ENCODE measurements at regions not wholly inside any gene's neighbourhood (a gene's known extent, or its start where the extent isn't known, plus 50 kb on each side); places are given as distances from the start of the nearest gene placed in this dataset.

DNA sequence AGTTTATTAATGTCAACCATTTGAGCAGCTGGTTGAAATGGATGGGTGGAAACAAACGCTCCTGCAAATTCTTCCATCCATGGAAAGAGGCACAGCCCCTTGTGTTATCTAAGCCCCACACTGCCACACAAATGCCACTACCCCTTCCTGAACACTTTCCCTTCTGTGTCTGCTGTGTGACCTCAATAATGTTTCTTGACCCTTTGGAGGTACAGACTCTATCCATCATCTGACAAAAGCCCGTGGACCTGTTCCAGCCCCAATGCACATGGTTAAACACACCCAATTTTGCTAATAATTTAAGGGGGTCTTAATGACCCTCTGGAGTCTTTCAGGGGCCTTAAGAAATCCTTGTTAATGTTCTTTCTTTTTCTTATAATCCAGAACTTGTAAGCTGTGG lies 482.2 kb upstream of the CFAP20DC start:
- Histone ChIP-seq H3K4me3 (ENCODE audit: low read depth in 1 of 5, low read length in 5 of 5) (no peak overlapping the region), H3K9me3 (ENCODE audit: control insufficient read depth in 5 of 5, low read length in 5 of 5) (no peaks in the 10 kb centered on the region), H3K27ac (ENCODE audit: low read depth, low read length) (no peak overlapping the region), H3K9ac (ENCODE audit: low read length in 5 of 5) (no peak overlapping the region), H3K36me3 (ENCODE audit: control insufficient read depth in 5 of 5, insufficient read depth in 5 of 5, low read length in 5 of 5) (no peaks in the 10 kb centered on the region), H3K27me3 (ENCODE audit: control insufficient read depth in 5 of 5, insufficient read depth in 4 of 5, low read length in 5 of 5) (no peaks in the 10 kb centered on the region), H3K4me1 (ENCODE audit: control insufficient read depth in 5 of 5, insufficient read depth in 5 of 5, low read length in 5 of 5) (no peaks in the 10 kb centered on the region)

DNA sequence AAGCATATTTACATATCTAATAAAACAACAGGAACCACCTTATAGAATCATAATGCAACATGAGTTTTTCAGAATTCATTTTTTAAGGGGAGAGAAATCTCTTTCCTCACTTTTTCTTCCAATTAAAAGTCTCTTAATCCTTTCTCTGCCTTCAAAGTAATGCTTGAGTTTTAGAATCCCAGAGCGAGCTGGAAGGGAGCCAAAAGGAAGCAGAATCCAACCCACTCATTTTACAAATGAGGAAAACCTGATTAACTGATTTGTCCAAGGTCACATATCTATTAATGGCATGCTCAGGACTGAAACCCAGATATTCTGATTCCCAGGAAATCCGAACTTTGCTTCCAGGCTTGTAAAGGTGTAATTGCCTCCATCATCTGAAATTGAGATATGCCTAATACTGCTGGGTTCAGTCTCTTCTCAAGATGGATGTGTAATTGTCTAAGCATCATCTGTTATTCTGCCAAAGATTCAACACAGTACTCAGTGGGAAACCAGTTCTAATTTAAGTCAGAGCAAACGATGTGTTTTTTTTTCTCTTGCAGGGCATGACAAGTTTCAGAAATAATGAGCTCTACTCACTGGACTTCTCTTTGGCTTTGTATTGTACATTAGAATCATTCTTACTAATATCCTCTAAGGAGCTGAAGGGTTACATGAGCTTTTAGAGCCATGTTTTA lies 481.4 kb upstream of the CFAP20DC start:
- Histone ChIP-seq H3K4me1 (ENCODE audit: control insufficient read depth in 5 of 5, insufficient read depth in 5 of 5, low read length in 5 of 5) (no peaks in the 10 kb centered on the region), H3K9ac (ENCODE audit: low read length in 5 of 5) (no peak overlapping the region), H3K4me3 (ENCODE audit: low read depth in 1 of 5, low read length in 5 of 5) (no peak overlapping the region), H3K27ac (ENCODE audit: low read depth, low read length) (no peak overlapping the region), H3K27me3 (ENCODE audit: control insufficient read depth in 5 of 5, insufficient read depth in 4 of 5, low read length in 5 of 5) (no peaks in the 10 kb centered on the region), H3K9me3 (ENCODE audit: control insufficient read depth in 5 of 5, low read length in 5 of 5) (no peaks in the 10 kb centered on the region), H3K36me3 (ENCODE audit: control insufficient read depth in 5 of 5, insufficient read depth in 5 of 5, low read length in 5 of 5) (no peaks in the 10 kb centered on the region)

- Histone ChIP-seq H3K27me3 (ENCODE audit: control insufficient read depth in 5 of 5, insufficient read depth in 4 of 5, low read length in 5 of 5) (no peaks in the 10 kb centered on the region), H3K36me3 (ENCODE audit: control insufficient read depth in 5 of 5, insufficient read depth in 5 of 5, low read length in 5 of 5) (no peaks in the 10 kb centered on the region), H3K4me1 (ENCODE audit: control insufficient read depth in 5 of 5, insufficient read depth in 5 of 5, low read length in 5 of 5) (no peaks in the 10 kb centered on the region)
Observed at GRCh38 chr3:59528251-59528650, 478.4 kb upstream of the CFAP20DC start.

DNA sequence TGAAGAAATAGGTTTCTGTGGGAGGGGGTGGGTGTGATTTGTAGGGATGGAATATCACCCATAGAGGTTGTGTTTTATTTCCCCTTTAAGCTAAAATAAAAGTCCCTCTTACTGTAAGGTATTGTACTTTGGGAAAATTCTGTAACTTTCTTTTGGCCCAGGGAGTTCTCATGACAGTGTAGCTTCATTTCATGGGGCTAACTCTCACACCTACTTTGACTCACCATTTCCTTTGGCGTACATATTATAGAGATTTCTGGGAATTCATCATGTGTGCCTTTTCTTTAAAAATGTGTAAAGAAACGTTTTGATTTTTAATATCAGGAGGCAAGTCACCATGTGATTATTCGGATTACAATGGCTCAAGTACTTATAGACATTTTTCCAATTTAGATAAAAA lies 477.7 kb upstream of the CFAP20DC start:
- H3K36me3 ChIP-seq (ENCODE audit: control insufficient read depth in 5 of 5, insufficient read depth in 5 of 5, low read length in 5 of 5), result no peaks in the 10 kb centered on the region
- no peaks in the 10 kb centered on the region for H3K27me3 ChIP-seq (ENCODE audit: control insufficient read depth in 5 of 5, insufficient read depth in 4 of 5, low read length in 5 of 5)
- no peak overlapping the region for H3K27ac ChIP-seq (ENCODE audit: low read depth, low read length)
- H3K4me1 ChIP-seq (ENCODE audit: control insufficient read depth in 5 of 5, insufficient read depth in 5 of 5, low read length in 5 of 5), result no peaks in the 10 kb centered on the region
- no peak overlapping the region for H3K9ac ChIP-seq (ENCODE audit: low read length in 5 of 5)
- H3K4me3 ChIP-seq (ENCODE audit: low read depth in 1 of 5, low read length in 5 of 5), result no peak overlapping the region
- no peaks in the 10 kb centered on the region for H3K9me3 ChIP-seq (ENCODE audit: control insufficient read depth in 5 of 5, low read length in 5 of 5)

More at GRCh38 chr3:59528251-59528650, 478.4 kb upstream of the CFAP20DC start:
- Histone ChIP-seq H3K4me3 (ENCODE audit: low read depth in 1 of 5, low read length in 5 of 5) (no peak overlapping the region), H3K27ac (ENCODE audit: low read depth, low read length) (no peak overlapping the region), H3K9ac (ENCODE audit: low read length in 5 of 5) (no peak overlapping the region), H3K9me3 (ENCODE audit: control insufficient read depth in 5 of 5, low read length in 5 of 5) (no peaks in the 10 kb centered on the region)

- H3K9me3 ChIP-seq (ENCODE audit: control insufficient read depth in 5 of 5, low read length in 5 of 5), result no peaks in the 10 kb centered on the region
- no peaks in the 10 kb centered on the region for H3K27me3 ChIP-seq (ENCODE audit: control insufficient read depth in 5 of 5, insufficient read depth in 4 of 5, low read length in 5 of 5)
- H3K36me3 ChIP-seq (ENCODE audit: control insufficient read depth in 5 of 5, insufficient read depth in 5 of 5, low read length in 5 of 5), result no peaks in the 10 kb centered on the region
- no peak overlapping the region for H3K27ac ChIP-seq (ENCODE audit: low read depth, low read length)
- H3K4me3 ChIP-seq (ENCODE audit: low read depth in 1 of 5, low read length in 5 of 5), result no peak overlapping the region
- H3K9ac ChIP-seq (ENCODE audit: low read length in 5 of 5), result no peak overlapping the region
- H3K4me1 ChIP-seq (ENCODE audit: control insufficient read depth in 5 of 5, insufficient read depth in 5 of 5, low read length in 5 of 5), result no peaks in the 10 kb centered on the region
Observed at GRCh38 chr3:59526999-59527398, 477.2 kb upstream of the CFAP20DC start.

GRCh38 chr3:59522550-59522949 lies 472.7 kb upstream of the CFAP20DC start:
- Histone ChIP-seq H3K9ac (ENCODE audit: low read length in 5 of 5) (no peak overlapping the region), H3K9me3 (ENCODE audit: control insufficient read depth in 5 of 5, low read length in 5 of 5) (no peaks in the 10 kb centered on the region), H3K27ac (ENCODE audit: low read depth, low read length) (no peak overlapping the region), H3K4me1 (ENCODE audit: control insufficient read depth in 5 of 5, insufficient read depth in 5 of 5, low read length in 5 of 5) (no peaks in the 10 kb centered on the region), H3K36me3 (ENCODE audit: control insufficient read depth in 5 of 5, insufficient read depth in 5 of 5, low read length in 5 of 5) (no peaks in the 10 kb centered on the region), H3K4me3 (ENCODE audit: low read depth in 1 of 5, low read length in 5 of 5) (no peak overlapping the region), H3K27me3 (ENCODE audit: control insufficient read depth in 5 of 5, insufficient read depth in 4 of 5, low read length in 5 of 5) (no peaks in the 10 kb centered on the region)

GRCh38 chr3:59519094-59519493 lies 469.3 kb upstream of the CFAP20DC start:
- Histone ChIP-seq H3K4me1 (ENCODE audit: control insufficient read depth in 5 of 5, insufficient read depth in 5 of 5, low read length in 5 of 5) (no peaks in the 10 kb centered on the region), H3K27me3 (ENCODE audit: control insufficient read depth in 5 of 5, insufficient read depth in 4 of 5, low read length in 5 of 5) (no peaks in the 10 kb centered on the region), H3K36me3 (ENCODE audit: control insufficient read depth in 5 of 5, insufficient read depth in 5 of 5, low read length in 5 of 5) (no peaks in the 10 kb centered on the region), H3K9me3 (ENCODE audit: control insufficient read depth in 5 of 5, low read length in 5 of 5) (no peaks in the 10 kb centered on the region), H3K4me3 (ENCODE audit: low read depth in 1 of 5, low read length in 5 of 5) (no peak overlapping the region), H3K27ac (ENCODE audit: low read depth, low read length) (no peak overlapping the region), H3K9ac (ENCODE audit: low read length in 5 of 5) (no peak overlapping the region)

DNA sequence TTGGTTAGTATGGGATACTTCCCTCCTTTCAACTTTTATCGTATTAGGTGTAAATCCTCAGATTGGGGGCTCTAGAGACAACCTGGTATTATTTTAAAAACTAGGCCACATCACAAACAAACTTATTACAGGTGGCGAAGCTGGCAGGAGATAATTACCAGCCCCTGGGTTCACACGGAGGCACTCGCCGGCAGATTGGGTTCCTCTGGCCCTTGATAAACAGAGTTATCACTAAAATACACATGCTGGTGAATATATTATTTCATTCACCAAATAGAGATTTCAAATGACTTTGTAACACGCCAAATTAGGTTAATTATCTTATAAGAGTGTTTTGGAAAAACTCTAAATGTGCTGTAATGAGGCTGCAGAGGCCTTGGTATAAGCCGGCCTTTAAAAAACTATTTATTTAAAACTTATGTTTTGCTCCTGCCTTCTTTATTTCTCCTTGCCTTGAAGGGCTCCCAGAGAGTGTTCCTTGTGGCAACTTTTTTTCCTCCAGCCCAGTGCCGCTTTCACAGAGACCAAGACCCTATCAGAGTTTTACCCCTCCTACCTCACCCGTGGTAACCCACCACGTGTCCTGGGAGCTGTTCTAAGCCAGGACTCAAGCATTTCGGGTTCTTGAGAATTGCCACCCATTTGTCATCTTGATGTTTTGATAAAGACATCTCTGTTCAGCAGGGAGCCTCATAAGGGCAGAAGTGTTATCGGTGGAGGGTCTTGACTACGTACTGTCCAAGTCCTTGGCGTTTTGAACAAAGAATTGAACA lies 468.6 kb upstream of the CFAP20DC start:
- H3K36me3 ChIP-seq (ENCODE audit: control insufficient read depth in 5 of 5, insufficient read depth in 5 of 5, low read length in 5 of 5), result no peaks in the 10 kb centered on the region

DNA sequence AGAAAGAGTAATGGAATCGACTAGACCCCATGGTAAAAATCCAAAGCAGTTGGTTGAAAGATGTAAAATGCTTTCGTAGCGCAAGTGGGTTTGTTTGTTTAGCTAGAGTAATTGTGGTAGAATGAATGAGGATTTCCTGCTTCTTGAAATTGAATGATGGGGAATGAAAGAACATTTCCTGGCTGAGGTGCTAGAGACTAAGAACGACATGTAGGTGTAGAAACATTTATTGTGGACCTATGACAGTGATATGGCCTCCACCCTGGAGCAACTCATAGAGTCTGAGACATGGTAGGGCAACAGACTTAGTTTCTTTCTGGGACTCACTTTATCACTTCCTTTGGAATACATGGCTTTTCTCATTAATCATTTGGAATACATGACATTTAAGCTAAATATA lies 467.6 kb upstream of the CFAP20DC start:
- H3K4me3 ChIP-seq (ENCODE audit: low read depth in 1 of 5, low read length in 5 of 5), result no peak overlapping the region
- no peak overlapping the region for H3K9ac ChIP-seq (ENCODE audit: low read length in 5 of 5)
- no peaks in the 10 kb centered on the region for H3K36me3 ChIP-seq (ENCODE audit: control insufficient read depth in 5 of 5, insufficient read depth in 5 of 5, low read length in 5 of 5)
- no peaks in the 10 kb centered on the region for H3K4me1 ChIP-seq (ENCODE audit: control insufficient read depth in 5 of 5, insufficient read depth in 5 of 5, low read length in 5 of 5)
- H3K27ac ChIP-seq (ENCODE audit: low read depth, low read length), result no peak overlapping the region
- no peaks in the 10 kb centered on the region for H3K27me3 ChIP-seq (ENCODE audit: control insufficient read depth in 5 of 5, insufficient read depth in 4 of 5, low read length in 5 of 5)
- no peaks in the 10 kb centered on the region for H3K9me3 ChIP-seq (ENCODE audit: control insufficient read depth in 5 of 5, low read length in 5 of 5)

More for the DNA sequence above, 468.6 kb upstream of the CFAP20DC start:
- Histone ChIP-seq H3K4me1 (ENCODE audit: control insufficient read depth in 5 of 5, insufficient read depth in 5 of 5, low read length in 5 of 5) (no peaks in the 10 kb centered on the region), H3K27ac (ENCODE audit: low read depth, low read length) (no peak overlapping the region), H3K9ac (ENCODE audit: low read length in 5 of 5) (no peak overlapping the region), H3K27me3 (ENCODE audit: control insufficient read depth in 5 of 5, insufficient read depth in 4 of 5, low read length in 5 of 5) (no peaks in the 10 kb centered on the region), H3K4me3 (ENCODE audit: low read depth in 1 of 5, low read length in 5 of 5) (no peak overlapping the region), H3K9me3 (ENCODE audit: control insufficient read depth in 5 of 5, low read length in 5 of 5) (no peaks in the 10 kb centered on the region)

DNA sequence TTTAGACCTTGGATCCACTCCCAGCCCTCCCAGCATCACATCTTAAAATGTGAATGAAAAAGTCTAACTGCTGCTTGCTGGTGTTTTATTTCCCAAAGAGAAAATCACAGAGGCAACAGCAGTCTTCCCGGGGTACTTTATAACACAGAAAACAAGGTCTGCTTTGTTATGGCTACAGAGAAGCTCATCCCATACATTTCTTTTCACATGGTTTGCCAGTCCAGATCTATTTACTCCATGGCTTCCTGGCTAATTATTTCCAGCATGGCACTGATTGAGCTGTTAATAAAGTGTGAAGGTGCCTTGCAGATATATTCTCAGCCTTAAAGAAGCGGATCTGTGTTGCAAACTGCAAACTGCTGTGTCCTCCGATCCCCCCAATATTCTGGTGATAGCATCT lies 466.1 kb upstream of the CFAP20DC start:
- Histone ChIP-seq H3K27ac (ENCODE audit: low read depth, low read length) (no peak overlapping the region), H3K36me3 (ENCODE audit: control insufficient read depth in 5 of 5, insufficient read depth in 5 of 5, low read length in 5 of 5) (no peaks in the 10 kb centered on the region), H3K27me3 (ENCODE audit: control insufficient read depth in 5 of 5, insufficient read depth in 4 of 5, low read length in 5 of 5) (no peaks in the 10 kb centered on the region), H3K4me3 (ENCODE audit: low read depth in 1 of 5, low read length in 5 of 5) (no peak overlapping the region), H3K9me3 (ENCODE audit: control insufficient read depth in 5 of 5, low read length in 5 of 5) (peaks cover 0 to 3% (median 0%) of the 10 kb centered on the region in 5 donors), H3K4me1 (ENCODE audit: control insufficient read depth in 5 of 5, insufficient read depth in 5 of 5, low read length in 5 of 5) (no peaks in the 10 kb centered on the region), H3K9ac (ENCODE audit: low read length in 5 of 5) (no peak overlapping the region)
